ENCODE measurements at regions not wholly inside any gene's neighbourhood (a gene's known extent, or its start where the extent isn't known, plus 50 kb on each side); places are given as distances from the start of the nearest gene placed in this dataset.

- H3K36me3 ChIP-seq (ENCODE audit: insufficient read depth in 1 of 2, low read depth in 1 of 2) = no peaks in the 10 kb centered on the region
- H3K27ac ChIP-seq = no peak overlapping the region
- no peak overlapping the region for H3K4me3 ChIP-seq
- intact Hi-C loops (cut with DNase I) = no loop called here
- DNase-seq (no peak), ATAC-seq (no peak)
- H3K27me3 ChIP-seq (ENCODE audit: insufficient read depth in 3 of 3, low read length in 2 of 3) = no peaks in the 10 kb centered on the region
- H3K4me1 ChIP-seq = no peaks in the 10 kb centered on the region
- no peaks in the 10 kb centered on the region for H3K9me3 ChIP-seq
- WGBS, 3 donors = 96 to 100% (median 96%) methylated on average over 3 of the region's 3 CpGs
- TF ChIP-seq CTCF (IDR thresholded peaks at IDR 0.05) = no peak
Observed at GRCh38 chr2:215620528-215620927, 184.7 kb upstream of the FN1 start.

- H3K27me3 ChIP-seq (ENCODE audit: insufficient read depth in 3 of 3, low read length in 2 of 3) = no peaks in the 10 kb centered on the region
- ATAC-seq (peak in 2 of 4 donors; percentile 54 to 79), DNase-seq (peak; percentile 43 to 58)
- H3K9me3 ChIP-seq = no peaks in the 10 kb centered on the region
- H3K4me3 ChIP-seq = no peak overlapping the region
- H3K36me3 ChIP-seq (ENCODE audit: insufficient read depth in 1 of 2, low read depth in 1 of 2) = no peaks in the 10 kb centered on the region
- intact Hi-C loops (cut with DNase I) = no loop called here
- no peak overlapping the region for H3K27ac ChIP-seq
- 66 to 85% (median 72%) methylated on average over 10 of the region's 10 CpGs for WGBS, 3 donors
- TF ChIP-seq CTCF (IDR thresholded peaks at IDR 0.05) = no peak
- H3K4me1 ChIP-seq = no peaks in the 10 kb centered on the region
Observed at GRCh38 chr2:215619989-215620388, 184.1 kb upstream of the FN1 start.

GRCh38 chr2:215619022-215619958 is 183.4 kb upstream of the FN1 start:
- 24 to 36% (median 24%) methylated on average over 14 of the region's 14 CpGs for WGBS, 3 donors
- TF ChIP-seq CTCF (IDR thresholded peaks at IDR 0.05) = no peak
- no peaks in the 10 kb centered on the region for H3K4me1 ChIP-seq
- ATAC-seq (no peak), DNase-seq (no peak)
- no peak overlapping the region for H3K4me3 ChIP-seq
- intact Hi-C loops (cut with DNase I) = no loop called here
- no peaks in the 10 kb centered on the region for H3K27me3 ChIP-seq (ENCODE audit: insufficient read depth in 3 of 3, low read length in 2 of 3)
- no peak overlapping the region for H3K27ac ChIP-seq
- no peaks in the 10 kb centered on the region for H3K36me3 ChIP-seq (ENCODE audit: insufficient read depth in 1 of 2, low read depth in 1 of 2)
- no peaks in the 10 kb centered on the region for H3K9me3 ChIP-seq

- Histone ChIP-seq H3K36me3 (ENCODE audit: insufficient read depth in 1 of 2, low read depth in 1 of 2) (no peaks in the 10 kb centered on the region), H3K9me3 (no peaks in the 10 kb centered on the region), H3K27me3 (ENCODE audit: insufficient read depth in 3 of 3, low read length in 2 of 3) (no peaks in the 10 kb centered on the region), H3K4me1 (no peaks in the 10 kb centered on the region), H3K4me3 (no peak overlapping the region), H3K27ac (no peak overlapping the region)
- no peak for ATAC-seq
- WGBS, 3 donors = 95 to 100% (median 97%) methylated on average over 1 of the region's 1 CpG
- DNase-seq = no peak
- TF ChIP-seq CTCF (IDR thresholded peaks at IDR 0.05) = no peak
- intact Hi-C loops (cut with DNase I) = no loop called here
Observed at GRCh38 chr2:215618145-215618544, 182.3 kb upstream of the FN1 start.

Data from psoas muscle (tissue), 7 donors.